HepG2 (cell line): ENCODE measurements at regions not wholly inside any gene's neighbourhood (a gene's known extent, or its start where the extent isn't known, plus 50 kb on each side); places are given as distances from the start of the nearest gene placed in this dataset.

Experiments
- CREM ChIP-seq, 2 experiments: sonication (generic) in 1 of 2; formaldehyde crosslinking in 1 of 2; IDR thresholded peaks; 2 replicates each; pipeline versions ENCODE4 v1.4.0 to v1.6.1; 2016 to 2020; ENCODE audit warnings: antibody characterized with exemption in 1 of 2, mild to moderate bottlenecking in 1 of 2, missing genetic modification reagents in 1 of 2
- DNMT3B ChIP-seq: conservative IDR thresholded peaks from 2 replicates; pipeline ENCODE4 v1.6.1; 2016; ENCODE audit warnings: missing biosample characterization, control low read depth
- FOXM1 ChIP-seq: sonication (generic); formaldehyde crosslinking; IDR thresholded peaks from 2 replicates; pipeline ENCODE4 v1.5.0; 2020; ENCODE audit warnings: missing genetic modification reagents
- FOXP1 ChIP-seq, 2 experiments: fragments of 450-650 bp in 1 of 2; IDR thresholded peaks; 2 replicates each; pipeline ENCODE4 v1.6.1; 2017 to 2018; ENCODE audit warnings: antibody characterized with exemption in 1 of 2
- HNF4A ChIP-seq: sonication (generic); formaldehyde crosslinking; IDR thresholded peaks from 2 replicates; pipeline ENCODE4 v1.4.0; 2020; ENCODE audit warnings: missing genetic modification reagents
- MIER2 ChIP-seq: IDR thresholded peaks from 2 replicates; pipeline ENCODE4 v1.6.1; 2016; ENCODE audit warnings: missing biosample characterization, missing genetic modification reagents
- PHB2 ChIP-seq: fragments of 450-650 bp; IDR thresholded peaks from 2 replicates; pipeline ENCODE4 v1.6.1; 2018; ENCODE audit not compliant: partially characterized antibody
- PPARG ChIP-seq: conservative IDR thresholded peaks from 2 replicates; pipeline ENCODE4 v1.6.1; 2016; ENCODE audit warnings: missing biosample characterization, missing genetic modification reagents
- TEF ChIP-seq: sonication (generic); formaldehyde crosslinking; IDR thresholded peaks from 2 replicates; pipeline ENCODE4 v1.5.0; 2020; ENCODE audit warnings: missing genetic modification reagents
- U2AF1 ChIP-seq: fragments of 200-400 bp; formaldehyde crosslinking; optimal IDR thresholded peaks from 2 replicates; pipeline ENCODE3; 2017; ENCODE audit warnings: mild to moderate bottlenecking, low read depth, low read length
- YY1 ChIP-seq: IDR thresholded peaks from 2 replicates; pipeline ENCODE4 v1.6.1; 2011; ENCODE audit warnings: low read length, low read depth, moderate library complexity, mild to moderate bottlenecking; ENCODE audit not compliant: insufficient read depth, insufficient replicate concordance
- ZNF274 ChIP-seq: sonication (generic); formaldehyde crosslinking; IDR thresholded peaks from 2 replicates; pipeline ENCODE4 v1.5.1; 2020; ENCODE audit warnings: mild to moderate bottlenecking, missing genetic modification reagents
- ZNF546 ChIP-seq: sonication (generic); formaldehyde crosslinking; conservative IDR thresholded peaks from 2 replicates; pipeline ENCODE4 v1.8.1; 2023; ENCODE audit warnings: mild to moderate bottlenecking, missing genetic modification reagents
- ZNF609 ChIP-seq: sonication (generic); formaldehyde crosslinking; IDR thresholded peaks from 2 replicates; pipeline ENCODE4 v1.4.0; 2020; ENCODE audit warnings: mild to moderate bottlenecking, missing genetic modification reagents, borderline replicate concordance
- ZNF646 ChIP-seq: sonication (generic); formaldehyde crosslinking; IDR thresholded peaks from 2 replicates; pipeline ENCODE4 v1.9.0; 2021; ENCODE audit warnings: mild to moderate bottlenecking, missing genetic modification reagents
- ZNF720 ChIP-seq: sonication (generic); formaldehyde crosslinking; IDR thresholded peaks from 2 replicates; pipeline ENCODE4 v1.4.0; 2020; ENCODE audit warnings: missing genetic modification reagents
- ZNF768 ChIP-seq: sonication (generic); formaldehyde crosslinking; IDR thresholded peaks from 2 replicates; pipeline ENCODE4 v1.4.0; 2020; ENCODE audit warnings: missing genetic modification reagents
- ZNF782 ChIP-seq: sonication (generic); formaldehyde crosslinking; IDR thresholded peaks from 2 replicates; pipeline ENCODE4 v1.4.0; 2020; ENCODE audit warnings: missing genetic modification reagents, mild to moderate bottlenecking, borderline replicate concordance
- ZNF850 ChIP-seq: sonication (generic); formaldehyde crosslinking; conservative IDR thresholded peaks from 2 replicates; pipeline ENCODE4 v1.9.0; 2021; ENCODE audit warnings: mild to moderate bottlenecking, missing genetic modification reagents

- TF ChIP-seq ZNF646 (CRISPR knock-in tag) = no peak
- TF ChIP-seq ZNF546 = no peak
- TF ChIP-seq CREM (IDR thresholded peaks at IDR 0.05) = peak; percentile 52
- no peak for TF ChIP-seq CREM (CRISPR knock-in tag; IDR thresholded peaks at IDR 0.05)
- TF ChIP-seq ZNF768 (CRISPR knock-in tag) = no peak
- no peak for TF ChIP-seq ZNF850 (CRISPR knock-in tag)
- TF ChIP-seq HNF4A = 0 out of 2 replicates have a peak, but pooled peaks have one; percentile 15
- no peak for TF ChIP-seq U2AF1
- no peak for TF ChIP-seq ZNF274 (CRISPR knock-in tag)
- no peak for TF ChIP-seq PHB2
- TF ChIP-seq MIER2 (CRISPR knock-in tag) = no peak
- TF ChIP-seq PPARG (CRISPR knock-in tag) = 0 out of 2 replicates have a peak, but pooled peaks have one; percentile 22
- TF ChIP-seq YY1 = no peak
- no peak for TF ChIP-seq FOXM1 (CRISPR knock-in tag)
- TF ChIP-seq TEF (CRISPR knock-in tag) = no peak
- no peak for TF ChIP-seq ZNF782
- TF ChIP-seq ZNF720 (CRISPR knock-in tag) = no peak
- no peak for TF ChIP-seq FOXP1 (IDR thresholded peaks at IDR 0.05)
- peak; percentile 63; the same call in 1 of the 2 replicates for TF ChIP-seq FOXP1 (CRISPR knock-in tag; IDR thresholded peaks at IDR 0.05)
- no peak for TF ChIP-seq ZNF609 (CRISPR knock-in tag)
- TF ChIP-seq DNMT3B (CRISPR knock-in tag) = no peak
Measured at GRCh38 chr6:109295109-109295773, 87.0 kb downstream of the CD164 start (continued).
